SIG-M5 treated with dmso at 0.1 percent for 504 hours (cell line): ENCODE measurements at regions not wholly inside any gene's neighbourhood (a gene's known extent, or its start where the extent isn't known, plus 50 kb on each side); places are given as distances from the start of the nearest gene placed in this dataset.
"Not testable (repeated sequence)": the region's sequence is repeated elsewhere in the genome, so short reads cannot be mapped to it uniquely, and the experiment has no call there.

Experiments
- DNase-seq: peaks from one replicate; lab custom pipeline; 2025; ENCODE audit not compliant: unreplicated experiment; lab: John Stamatoyannopoulos, UW

- no peak for DNase-seq
Observed at GRCh38 chr13:80939581-80939980, 598.7 kb upstream of the SPRY2 start.

- no peak for DNase-seq
Observed at GRCh38 chr13:80931766-80932165, 590.8 kb upstream of the SPRY2 start.

GRCh38 chr13:80931118-80931517, 590.2 kb upstream of the SPRY2 start:
- no peak for DNase-seq

GRCh38 chr13:80928241-80928640, 587.3 kb upstream of the SPRY2 start:
- DNase-seq: no peak

GRCh38 chr13:80926024-80926423, 585.1 kb upstream of the SPRY2 start:
- not testable (repeated sequence) for DNase-seq

- no peak for DNase-seq
Observed at GRCh38 chr13:80924596-80924995, 583.7 kb upstream of the SPRY2 start.

- no peak for DNase-seq
Observed at GRCh38 chr13:80923907-80924306, 583.0 kb upstream of the SPRY2 start.

GRCh38 chr13:80921971-80922370, 581.0 kb upstream of the SPRY2 start:
- DNase-seq: no peak

GRCh38 chr13:80921541-80921940, 580.6 kb upstream of the SPRY2 start:
- no peak for DNase-seq

GRCh38 chr13:80906860-80907259, 565.9 kb upstream of the SPRY2 start:
- DNase-seq: peak; percentile 61

- no peak for DNase-seq
Observed at GRCh38 chr13:80904386-80904785, 563.5 kb upstream of the SPRY2 start.

- no peak for DNase-seq
Observed at GRCh38 chr13:80903911-80904310, 563.0 kb upstream of the SPRY2 start.

- no peak for DNase-seq
Observed at GRCh38 chr13:80901530-80901929, 560.6 kb upstream of the SPRY2 start.

- DNase-seq: no peak
Observed at GRCh38 chr13:80901111-80901510, 560.2 kb upstream of the SPRY2 start.

- no peak for DNase-seq
Observed at GRCh38 chr13:80900561-80900960, 559.6 kb upstream of the SPRY2 start.

GRCh38 chr13:80897641-80898040, 556.7 kb upstream of the SPRY2 start:
- not testable (repeated sequence) for DNase-seq

GRCh38 chr13:80894917-80895316, 554.0 kb upstream of the SPRY2 start:
- DNase-seq: no peak

- no peak for DNase-seq
Observed at GRCh38 chr13:80889829-80890228, 548.9 kb upstream of the SPRY2 start.

- DNase-seq: no peak
Observed at GRCh38 chr13:80888390-80888789, 547.5 kb upstream of the SPRY2 start.

GRCh38 chr13:80884056-80884785, 543.3 kb upstream of the SPRY2 start:
- no peak for DNase-seq

GRCh38 chr13:80883545-80883944, 542.6 kb upstream of the SPRY2 start:
- no peak for DNase-seq

- DNase-seq: no peak
Observed at GRCh38 chr13:80881942-80882445, 541.1 kb upstream of the SPRY2 start.

GRCh38 chr13:80881495-80881894, 540.6 kb upstream of the SPRY2 start:
- DNase-seq: no peak
